A549 (cell line): ENCODE measurements at regions not wholly inside any gene's neighbourhood (a gene's known extent, or its start where the extent isn't known, plus 50 kb on each side); places are given as distances from the start of the nearest gene placed in this dataset.

Source experiments
- ATAC-seq, 2 experiments: fragments of 200-7000 bp in 1 of 2; fragments of >200 bp in 1 of 2; cut with Nextera tagmentation in 1 of 2; cut with Tn5 transposase in 1 of 2; 3 replicates each; pipeline versions ENCODE4 v1.8.0 to v1.9.1; 2018 to 2020; ENCODE audit warnings: mild to moderate bottlenecking in 1 of 2, moderate library complexity in 1 of 2
- CTCF ChIA-PET: fragments of 300-600 bp; sonication (Branson Sonifier 250); formaldehyde crosslinking; extraction: SDS; loops from one replicate; lab custom pipeline; 2021; ENCODE audit warnings: antibody characterized with exemption, inconsistent platforms; lab: Yijun Ruan, JAX
- POLR2A ChIA-PET: fragments of 350-600 bp; formaldehyde crosslinking; extraction: SDS; loops from one replicate; lab custom pipeline; 2021; ENCODE audit warnings: antibody characterized with exemption, inconsistent platforms; lab: Yijun Ruan, JAX
- DNase-seq, 2 experiments: peaks; one replicate each; pipeline versions ENCODE4 v3.0.0 to v3.0.0-alpha.2; 2011 to 2016; ENCODE audit warnings: low read depth in 1 of 2, low spot score in 1 of 2
- FAIRE-seq: peaks from 2 replicates; lab custom pipeline; 2011; peaks lifted over from hg19 to GRCh38; lab: Jason Lieb, UNC
- H3K27ac ChIP-seq, 2 experiments: fragments of >200 bp; sonication (Bioruptor Twin); formaldehyde crosslinking; 3 replicates each; pipeline ENCODE4 v1.5.1; 2016 to 2017
- H3K4me1 ChIP-seq: fragments of >200 bp; sonication (Bioruptor Twin); formaldehyde crosslinking; 3 replicates; pipeline ENCODE4 v1.6.1; 2016
- H3K4me2 ChIP-seq: fragments of >200 bp; sonication (Bioruptor Twin); formaldehyde crosslinking; 3 replicates; pipeline ENCODE4 v1.6.1; 2016
- H3K4me3 ChIP-seq: fragments of >200 bp; sonication (Bioruptor Twin); formaldehyde crosslinking; 3 replicates; pipeline ENCODE4 v1.5.1; 2016
- H3K9me3 ChIP-seq: fragments of >200 bp; sonication (Bioruptor Twin); formaldehyde crosslinking; 3 replicates; pipeline ENCODE4 v1.6.1; 2016
- CBX8 ChIP-seq: fragments of 200-600 bp; sonication (generic); IDR thresholded peaks from 2 replicates; pipeline ENCODE4 v1.6.1; 2016
- CHD2 ChIP-seq: fragments of 150-350 bp; IDR thresholded peaks from 2 replicates; pipeline ENCODE4 v1.6.1; 2014; ENCODE audit warnings: low read length; ENCODE audit not compliant: partially characterized antibody
- CHD4 ChIP-seq: fragments of 200-600 bp; sonication (generic); IDR thresholded peaks from 2 replicates; pipeline ENCODE4 v1.6.1; 2016; ENCODE audit warnings: antibody characterized with exemption, mild to moderate bottlenecking, borderline replicate concordance
- EHMT2 ChIP-seq: fragments of 200-600 bp; sonication (generic); IDR thresholded peaks from 2 replicates; pipeline ENCODE4 v1.6.1; 2016; ENCODE audit warnings: antibody characterized with exemption, low read depth, mild to moderate bottlenecking, moderate library complexity
- GATA3 ChIP-seq: IDR thresholded peaks from 2 replicates; pipeline ENCODE4 v1.6.1; 2012; ENCODE audit warnings: borderline replicate concordance
- HDAC2 ChIP-seq: fragments of 200-600 bp; sonication (generic); IDR thresholded peaks from 2 replicates; pipeline ENCODE4 v1.6.1; 2016
- HOXA7 ChIP-seq: fragments of 250-450 bp; sonication (Bioruptor Pico); IDR thresholded peaks from 2 replicates; pipeline ENCODE4 v1.5.0; 2020; ENCODE audit warnings: mild to moderate bottlenecking, moderate library complexity
- KDM5A ChIP-seq: fragments of 200-600 bp; sonication (generic); IDR thresholded peaks from 2 replicates; pipeline ENCODE4 v1.6.1; 2016; ENCODE audit warnings: antibody characterized with exemption, mild to moderate bottlenecking
- MAZ ChIP-seq: fragments of 150-350 bp; IDR thresholded peaks from 2 replicates; pipeline ENCODE4 v1.6.1; 2014; ENCODE audit warnings: antibody characterized with exemption, low read depth, low read length, borderline replicate concordance
- MYC ChIP-seq: IDR thresholded peaks from 2 replicates; pipeline ENCODE4 v1.6.1; 2012; ENCODE audit warnings: mild to moderate bottlenecking, inconsistent platforms, low read length, improper control_type of control experiment, borderline replicate concordance
- NFE2L2 ChIP-seq: fragments of 150-350 bp; conservative IDR thresholded peaks from 2 replicates; pipeline ENCODE4 v1.6.1; 2014; ENCODE audit warnings: low read length
- NPAS2 ChIP-seq: fragments of 250-450 bp; sonication (Bioruptor Pico); IDR thresholded peaks from 2 replicates; pipeline ENCODE4 v1.8.0; 2022; ENCODE audit warnings: mild to moderate bottlenecking, moderate library complexity, borderline replicate concordance
- POLR2A ChIP-seq: IDR thresholded peaks from 2 replicates; pipeline ENCODE4 v1.6.1; 2012; ENCODE audit warnings: mild to moderate bottlenecking, low read length
- POLR2AphosphoS2 ChIP-seq: conservative IDR thresholded peaks from 2 replicates; pipeline ENCODE4 v1.6.1; 2012; ENCODE audit warnings: low read length, improper control_type of control experiment, inconsistent platforms
- RAD21 ChIP-seq, 2 experiments: fragments of >200 bp in 1 of 2; sonication (Bioruptor Twin) in 1 of 2; formaldehyde crosslinking in 1 of 2; IDR thresholded peaks in 1 of 2; conservative IDR thresholded peaks in 1 of 2; 2 replicates in 1 of 2; 3 replicates in 1 of 2; pipeline ENCODE4 v1.6.1; 2012 to 2018; ENCODE audit warnings: inconsistent platforms in 1 of 2
- SREBF2 ChIP-seq: fragments of 450-650 bp; IDR thresholded peaks from 2 replicates; pipeline ENCODE4 v1.6.1; 2014; ENCODE audit warnings: mild to moderate bottlenecking, moderate library complexity
- TFCP2L1 ChIP-seq: fragments of 250-450 bp; sonication (Bioruptor Pico); IDR thresholded peaks from 2 replicates; pipeline ENCODE4 v1.5.0; 2021; ENCODE audit warnings: mild to moderate bottlenecking
- ZFP36 ChIP-seq: fragments of 450-650 bp; IDR thresholded peaks from 2 replicates; pipeline ENCODE4 v1.6.1; 2014; ENCODE audit warnings: borderline replicate concordance; ENCODE audit not compliant: partially characterized antibody
- ZNF302 ChIP-seq: fragments of 250-450 bp; sonication (Bioruptor Pico); IDR thresholded peaks from 2 replicates; pipeline ENCODE4 v1.9.0; 2021; ENCODE audit warnings: inconsistent platforms, mild to moderate bottlenecking, moderate library complexity
- ZSCAN20 ChIP-seq: fragments of 250-450 bp; sonication (Bioruptor Pico); IDR thresholded peaks from 2 replicates; pipeline ENCODE4 v1.8.0; 2022; ENCODE audit warnings: mild to moderate bottlenecking, moderate library complexity
- WGBS: methylation state at CpG from one replicate; pipeline ENCODE4 v1.1.6; 2017; ENCODE audit errors: missing lambda C conversion rate; 5-methylcytosine and 5-hydroxymethylcytosine counted together
- TF ChIP-seq, protein P1 (sequence below): fragments of 250-450 bp; sonication (Bioruptor Pico); IDR thresholded peaks from 2 replicates; pipeline ENCODE4 v1.5.0; 2020; ENCODE audit warnings: low read depth, mild to moderate bottlenecking, moderate library complexity
- TF ChIP-seq, protein P2 (sequence below): fragments of >200 bp; sonication (Bioruptor Twin); formaldehyde crosslinking; IDR thresholded peaks from 2 replicates; pipeline ENCODE4 v1.6.1; 2016
- TF ChIP-seq, protein P3 (sequence below): fragments of >200 bp; sonication (Bioruptor Twin); formaldehyde crosslinking; IDR thresholded peaks from 3 replicates; pipeline ENCODE4 v1.5.1; 2016
- TF ChIP-seq, protein P4 (sequence below): IDR thresholded peaks from 2 replicates; pipeline ENCODE4 v1.6.1; 2012
- TF ChIP-seq, protein P5 (sequence below): fragments of 200-600 bp; sonication (generic); IDR thresholded peaks from 2 replicates; pipeline ENCODE4 v1.6.1; 2016; ENCODE audit warnings: antibody characterized with exemption, mild to moderate bottlenecking, moderate library complexity

DNA sequence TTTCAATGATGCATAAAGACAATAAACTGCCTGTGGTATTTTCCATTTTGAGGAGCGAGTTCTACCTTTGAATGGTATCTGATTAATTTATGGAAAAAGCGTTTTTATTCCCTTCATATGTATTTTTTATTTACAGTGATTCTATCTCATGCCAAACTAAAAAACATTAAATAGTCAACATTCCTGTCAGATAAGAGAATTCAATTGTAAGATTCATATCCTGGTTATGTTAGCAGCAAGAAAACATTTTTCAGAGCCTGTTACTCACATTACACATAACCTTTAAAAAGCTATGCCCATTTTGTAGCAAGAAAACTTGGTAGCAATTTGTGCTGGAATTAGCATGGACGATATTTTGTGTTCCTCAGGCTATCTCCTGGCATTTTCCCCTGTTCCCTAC is 55.1 kb upstream of the PRLR start (continued):
- no peak for TF ChIP-seq POLR2A
- no peak for TF ChIP-seq CBX8
- TF ChIP-seq HDAC2 = no peak

DNA sequence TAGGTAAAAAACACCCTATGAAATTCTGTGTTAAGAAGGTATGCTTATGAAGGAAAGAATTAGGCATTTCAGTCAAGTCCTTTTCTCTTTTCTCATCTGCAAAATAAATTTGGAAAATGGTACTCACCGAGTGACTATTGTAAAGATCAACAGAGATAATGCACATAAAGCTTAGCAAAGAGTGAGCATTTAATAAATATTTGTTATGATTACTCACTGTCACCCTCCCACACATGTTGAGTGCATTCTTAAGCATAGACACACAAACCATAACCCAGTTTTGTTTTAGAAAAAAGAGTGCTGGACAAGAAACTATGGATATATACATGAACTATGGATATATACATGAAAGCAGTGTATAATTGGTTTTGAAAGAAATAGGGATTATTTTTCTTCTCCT is 54.7 kb upstream of the PRLR start:
- CTCF ChIA-PET = no interaction called here
- no peak overlapping the region for H3K4me3 ChIP-seq
- no peak for TF ChIP-seq CHD4
- TF ChIP-seq CHD2 = no peak
- TF ChIP-seq, all 56 proteins: peak for 0
- POLR2A ChIA-PET = no interaction called here
- ATAC-seq (no peak), DNase-seq (no peak), FAIRE-seq (no peak)
- Histone ChIP-seq H3K27ac (no peak overlapping the region), H3K4me2 (no peak overlapping the region), H3K4me1 (no peaks in the 10 kb centered on the region), H3K9me3 (no peaks in the 10 kb centered on the region)
- WGBS = 0% methylated on average over 1 of the region's 1 CpG

DNA sequence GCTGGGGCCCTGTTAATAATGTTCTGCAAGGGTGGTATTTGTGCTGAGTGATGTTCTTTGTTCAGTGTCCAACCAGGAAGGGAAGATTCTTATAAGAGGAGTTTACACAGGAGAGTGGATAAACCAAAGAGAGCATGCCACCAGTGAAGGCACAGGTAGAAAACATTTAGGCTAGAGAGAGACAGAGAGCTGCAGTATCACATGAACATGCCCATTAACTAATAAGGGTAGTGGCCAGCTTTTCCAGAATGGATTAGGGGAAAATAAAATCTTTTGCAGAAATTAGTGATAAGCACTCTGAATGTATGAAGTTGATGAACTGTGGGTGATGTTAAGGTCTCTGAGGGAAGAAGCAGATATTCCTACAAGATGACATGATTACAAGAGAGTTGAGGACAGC is 54.1 kb upstream of the PRLR start:
- H3K27ac ChIP-seq = no peak overlapping the region
- no peak overlapping the region for H3K4me3 ChIP-seq
- ChIA-PET POLR2A (no interaction called here), CTCF (no interaction called here)
- H3K9me3 ChIP-seq = no peaks in the 10 kb centered on the region
- no peaks in the 10 kb centered on the region for H3K4me1 ChIP-seq
- H3K4me2 ChIP-seq = no peak overlapping the region
- DNase-seq = no peak
- TF ChIP-seq, protein P1, sequence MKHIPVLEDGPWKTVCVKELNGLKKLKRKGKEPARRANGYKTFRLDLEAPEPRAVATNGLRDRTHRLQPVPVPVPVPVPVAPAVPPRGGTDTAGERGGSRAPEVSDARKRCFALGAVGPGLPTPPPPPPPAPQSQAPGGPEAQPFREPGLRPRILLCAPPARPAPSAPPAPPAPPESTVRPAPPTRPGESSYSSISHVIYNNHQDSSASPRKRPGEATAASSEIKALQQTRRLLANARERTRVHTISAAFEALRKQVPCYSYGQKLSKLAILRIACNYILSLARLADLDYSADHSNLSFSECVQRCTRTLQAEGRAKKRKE (CRISPR knock-in tag) = no peak
- TF ChIP-seq RAD21 (conservative IDR thresholded peaks at IDR 0.05 in 1 of 2, IDR thresholded peaks at IDR 0.05 in 1 of 2) (no peak), MAZ (no peak), KDM5A (no peak), NFE2L2 (no peak), HOXA7 (CRISPR knock-in tag) (no peak)
- no peak for ATAC-seq
- FAIRE-seq = no peak

DNA sequence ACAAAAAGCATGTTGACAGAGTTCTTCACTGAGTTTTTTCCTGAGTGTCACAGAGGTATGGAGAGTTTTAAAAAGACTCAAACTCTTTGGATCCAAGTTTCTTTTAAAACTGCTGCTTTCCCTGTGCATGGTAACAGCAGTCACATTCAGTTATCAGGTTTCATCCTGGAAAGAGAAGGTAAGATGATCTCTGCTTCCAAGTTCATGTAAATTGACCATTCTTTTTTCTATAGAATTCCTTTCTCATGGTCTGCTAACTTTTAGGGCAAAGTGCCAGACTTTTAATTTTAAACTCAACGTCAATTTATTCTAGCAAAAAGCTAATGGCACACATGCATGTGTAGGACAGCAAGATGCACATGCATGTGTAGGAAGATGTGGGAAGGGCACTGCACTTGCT is 52.5 kb upstream of the PRLR start:
- CTCF ChIA-PET = no interaction called here
- FAIRE-seq (no peak), ATAC-seq (no peak), DNase-seq (no peak)
- WGBS = 0% methylated on average over 1 of the region's 1 CpG
- no peak for TF ChIP-seq CHD4
- TF ChIP-seq, protein P2, sequence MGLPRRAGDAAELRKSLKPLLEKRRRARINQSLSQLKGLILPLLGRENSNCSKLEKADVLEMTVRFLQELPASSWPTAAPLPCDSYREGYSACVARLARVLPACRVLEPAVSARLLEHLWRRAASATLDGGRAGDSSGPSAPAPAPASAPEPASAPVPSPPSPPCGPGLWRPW = no peak
- H3K9me3 ChIP-seq = no peaks in the 10 kb centered on the region
- no peak overlapping the region for H3K4me3 ChIP-seq
- POLR2A ChIA-PET = no interaction called here
- no peak overlapping the region for H3K4me2 ChIP-seq
- no peak overlapping the region for H3K27ac ChIP-seq
- H3K4me1 ChIP-seq = no peaks in the 10 kb centered on the region

DNA sequence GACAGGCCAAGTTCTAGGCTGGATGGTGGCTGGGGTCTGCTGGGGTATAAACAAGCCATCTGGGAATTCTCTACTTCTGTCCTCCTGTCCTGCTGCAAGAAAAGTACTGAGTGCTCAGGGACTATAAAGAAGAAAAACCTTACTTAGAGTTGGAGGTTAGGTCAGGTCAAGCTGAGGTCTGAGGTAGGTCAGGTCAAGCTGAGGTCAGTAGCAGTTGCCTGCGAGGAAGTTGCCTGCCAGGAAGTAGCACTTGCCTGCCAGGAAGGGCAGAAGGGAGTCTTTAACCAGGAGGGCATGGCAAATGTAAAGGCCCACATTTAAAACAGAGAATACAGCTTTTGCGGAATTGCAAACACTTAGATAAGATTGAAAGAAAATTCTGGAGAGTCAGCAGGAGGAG is 51.3 kb upstream of the PRLR start:
- no peaks in the 10 kb centered on the region for H3K9me3 ChIP-seq
- FAIRE-seq (no peak), ATAC-seq (no peak), DNase-seq (no peak)
- H3K4me2 ChIP-seq = no peak overlapping the region
- no peaks in the 10 kb centered on the region for H3K4me1 ChIP-seq
- TF ChIP-seq, protein P3, sequence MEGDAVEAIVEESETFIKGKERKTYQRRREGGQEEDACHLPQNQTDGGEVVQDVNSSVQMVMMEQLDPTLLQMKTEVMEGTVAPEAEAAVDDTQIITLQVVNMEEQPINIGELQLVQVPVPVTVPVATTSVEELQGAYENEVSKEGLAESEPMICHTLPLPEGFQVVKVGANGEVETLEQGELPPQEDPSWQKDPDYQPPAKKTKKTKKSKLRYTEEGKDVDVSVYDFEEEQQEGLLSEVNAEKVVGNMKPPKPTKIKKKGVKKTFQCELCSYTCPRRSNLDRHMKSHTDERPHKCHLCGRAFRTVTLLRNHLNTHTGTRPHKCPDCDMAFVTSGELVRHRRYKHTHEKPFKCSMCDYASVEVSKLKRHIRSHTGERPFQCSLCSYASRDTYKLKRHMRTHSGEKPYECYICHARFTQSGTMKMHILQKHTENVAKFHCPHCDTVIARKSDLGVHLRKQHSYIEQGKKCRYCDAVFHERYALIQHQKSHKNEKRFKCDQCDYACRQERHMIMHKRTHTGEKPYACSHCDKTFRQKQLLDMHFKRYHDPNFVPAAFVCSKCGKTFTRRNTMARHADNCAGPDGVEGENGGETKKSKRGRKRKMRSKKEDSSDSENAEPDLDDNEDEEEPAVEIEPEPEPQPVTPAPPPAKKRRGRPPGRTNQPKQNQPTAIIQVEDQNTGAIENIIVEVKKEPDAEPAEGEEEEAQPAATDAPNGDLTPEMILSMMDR = no peak
- TF ChIP-seq, protein P4, sequence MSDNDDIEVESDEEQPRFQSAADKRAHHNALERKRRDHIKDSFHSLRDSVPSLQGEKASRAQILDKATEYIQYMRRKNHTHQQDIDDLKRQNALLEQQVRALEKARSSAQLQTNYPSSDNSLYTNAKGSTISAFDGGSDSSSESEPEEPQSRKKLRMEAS = no peak
- TF ChIP-seq HOXA7 (CRISPR knock-in tag) = no peak
- TF ChIP-seq, protein P5, sequence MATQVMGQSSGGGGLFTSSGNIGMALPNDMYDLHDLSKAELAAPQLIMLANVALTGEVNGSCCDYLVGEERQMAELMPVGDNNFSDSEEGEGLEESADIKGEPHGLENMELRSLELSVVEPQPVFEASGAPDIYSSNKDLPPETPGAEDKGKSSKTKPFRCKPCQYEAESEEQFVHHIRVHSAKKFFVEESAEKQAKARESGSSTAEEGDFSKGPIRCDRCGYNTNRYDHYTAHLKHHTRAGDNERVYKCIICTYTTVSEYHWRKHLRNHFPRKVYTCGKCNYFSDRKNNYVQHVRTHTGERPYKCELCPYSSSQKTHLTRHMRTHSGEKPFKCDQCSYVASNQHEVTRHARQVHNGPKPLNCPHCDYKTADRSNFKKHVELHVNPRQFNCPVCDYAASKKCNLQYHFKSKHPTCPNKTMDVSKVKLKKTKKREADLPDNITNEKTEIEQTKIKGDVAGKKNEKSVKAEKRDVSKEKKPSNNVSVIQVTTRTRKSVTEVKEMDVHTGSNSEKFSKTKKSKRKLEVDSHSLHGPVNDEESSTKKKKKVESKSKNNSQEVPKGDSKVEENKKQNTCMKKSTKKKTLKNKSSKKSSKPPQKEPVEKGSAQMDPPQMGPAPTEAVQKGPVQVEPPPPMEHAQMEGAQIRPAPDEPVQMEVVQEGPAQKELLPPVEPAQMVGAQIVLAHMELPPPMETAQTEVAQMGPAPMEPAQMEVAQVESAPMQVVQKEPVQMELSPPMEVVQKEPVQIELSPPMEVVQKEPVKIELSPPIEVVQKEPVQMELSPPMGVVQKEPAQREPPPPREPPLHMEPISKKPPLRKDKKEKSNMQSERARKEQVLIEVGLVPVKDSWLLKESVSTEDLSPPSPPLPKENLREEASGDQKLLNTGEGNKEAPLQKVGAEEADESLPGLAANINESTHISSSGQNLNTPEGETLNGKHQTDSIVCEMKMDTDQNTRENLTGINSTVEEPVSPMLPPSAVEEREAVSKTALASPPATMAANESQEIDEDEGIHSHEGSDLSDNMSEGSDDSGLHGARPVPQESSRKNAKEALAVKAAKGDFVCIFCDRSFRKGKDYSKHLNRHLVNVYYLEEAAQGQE = no peak
- TF ChIP-seq ZNF302 (CRISPR knock-in tag) = no peak
- no peak for TF ChIP-seq MAZ
- TF ChIP-seq MYC = no peak
- TF ChIP-seq GATA3 = no peak
- no peak for TF ChIP-seq SREBF2
- no peak for TF ChIP-seq HDAC2
- TF ChIP-seq KDM5A = no peak
- no peak for TF ChIP-seq EHMT2
- no peak for TF ChIP-seq NPAS2 (CRISPR knock-in tag)
- no peak for TF ChIP-seq TFCP2L1 (CRISPR knock-in tag)
- no peak for TF ChIP-seq ZFP36
- TF ChIP-seq POLR2AphosphoS2 = no peak
- no peak for TF ChIP-seq ZSCAN20 (CRISPR knock-in tag)
- H3K4me3 ChIP-seq = no peak overlapping the region
- H3K27ac ChIP-seq = no peak overlapping the region
- ChIA-PET CTCF (no interaction called here), POLR2A (no interaction called here)
- WGBS = 26% methylated on average over 2 of the region's 2 CpGs
